Prostate gland (tissue), 2 donors: ENCODE measurements at regions not wholly inside any gene's neighbourhood (a gene's known extent, or its start where the extent isn't known, plus 50 kb on each side); places are given as distances from the start of the nearest gene placed in this dataset.

Experiments used
- POLR2A ChIP-seq: fragments of 450-650 bp; IDR thresholded peaks from one replicate; pipeline ENCODE4 v1.6.1; 2016; ENCODE audit warnings: antibody characterized with exemption, mild to moderate bottlenecking
- POLR2AphosphoS5 ChIP-seq: sonication (generic); formaldehyde crosslinking; IDR thresholded peaks from one replicate; pipeline ENCODE4 v1.6.1; 2017; ENCODE audit warnings: antibody characterized with exemption
- TF ChIP-seq, protein P1 (sequence below), 4 experiments: fragments of 200-600 bp in 2 of 4; fragments of 450-650 bp in 2 of 4; sonication (generic) in 2 of 4; IDR thresholded peaks; 1 replicate in 3 of 4; 2 replicates in 1 of 4; pipeline ENCODE4 v1.5.1; 2016 to 2019; ENCODE audit warnings: antibody characterized with exemption in 4 of 4, mild to moderate bottlenecking in 2 of 4, moderate library complexity in 2 of 4

DNA sequence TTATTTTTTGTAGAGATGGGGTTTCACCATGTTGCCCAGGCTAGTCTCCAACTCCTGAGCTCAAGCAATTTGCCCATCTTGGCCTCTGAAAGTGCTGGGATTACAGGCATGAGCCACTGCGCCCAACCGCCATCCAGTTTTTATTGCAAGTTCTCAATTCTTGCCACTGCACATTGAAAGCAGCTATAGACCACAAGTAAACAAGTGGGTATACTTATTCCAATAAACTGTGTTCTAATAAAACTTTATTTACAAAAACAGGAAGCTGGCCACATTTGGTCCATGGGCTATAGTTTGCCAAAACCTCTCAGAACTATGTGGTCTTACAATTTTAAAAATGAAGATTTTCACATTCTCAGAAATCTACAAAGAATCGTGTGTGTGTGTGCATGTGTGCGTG is 313.6 kb upstream of the RASGEF1B start:
- TF ChIP-seq POLR2A (no peak), POLR2AphosphoS5 (no peak)
- TF ChIP-seq, protein P1, sequence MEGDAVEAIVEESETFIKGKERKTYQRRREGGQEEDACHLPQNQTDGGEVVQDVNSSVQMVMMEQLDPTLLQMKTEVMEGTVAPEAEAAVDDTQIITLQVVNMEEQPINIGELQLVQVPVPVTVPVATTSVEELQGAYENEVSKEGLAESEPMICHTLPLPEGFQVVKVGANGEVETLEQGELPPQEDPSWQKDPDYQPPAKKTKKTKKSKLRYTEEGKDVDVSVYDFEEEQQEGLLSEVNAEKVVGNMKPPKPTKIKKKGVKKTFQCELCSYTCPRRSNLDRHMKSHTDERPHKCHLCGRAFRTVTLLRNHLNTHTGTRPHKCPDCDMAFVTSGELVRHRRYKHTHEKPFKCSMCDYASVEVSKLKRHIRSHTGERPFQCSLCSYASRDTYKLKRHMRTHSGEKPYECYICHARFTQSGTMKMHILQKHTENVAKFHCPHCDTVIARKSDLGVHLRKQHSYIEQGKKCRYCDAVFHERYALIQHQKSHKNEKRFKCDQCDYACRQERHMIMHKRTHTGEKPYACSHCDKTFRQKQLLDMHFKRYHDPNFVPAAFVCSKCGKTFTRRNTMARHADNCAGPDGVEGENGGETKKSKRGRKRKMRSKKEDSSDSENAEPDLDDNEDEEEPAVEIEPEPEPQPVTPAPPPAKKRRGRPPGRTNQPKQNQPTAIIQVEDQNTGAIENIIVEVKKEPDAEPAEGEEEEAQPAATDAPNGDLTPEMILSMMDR (IDR thresholded peaks at IDR 0.05), result no peak
